HepG2 (cell line): ENCODE measurements at regions not wholly inside any gene's neighbourhood (a gene's known extent, or its start where the extent isn't known, plus 50 kb on each side); places are given as distances from the start of the nearest gene placed in this dataset.

Experiments
- ATAC-seq: fragments of 200-7000 bp; cut with Tn5 transposase; 3 replicates; pipeline ENCODE4 v1.9.1; 2020; ENCODE audit warnings: mild to moderate bottlenecking, moderate library complexity
- BruUV-seq: library from RNA; stranded (reverse); fragments of 400-500 nt; replicated peaks from 2 replicates; lab custom pipeline; 2021; lab: Mats Ljungman, UMichigan
- CTCF ChIA-PET: fragments of 300-600 bp; formaldehyde crosslinking; extraction: SDS; loops from one replicate; lab custom pipeline; 2021; ENCODE audit warnings: low total read pairs, inconsistent platforms, low intra/inter-chr PET ratio; lab: Yijun Ruan, JAX
- POLR2A ChIA-PET: fragments of 350-600 bp; sonication (Branson Sonifier 250); formaldehyde crosslinking; loops from one replicate; lab custom pipeline; 2020; ENCODE audit warnings: antibody characterized with exemption, inconsistent platforms; lab: Yijun Ruan, JAX
- DNase-seq: peaks from one replicate; pipeline ENCODE4 v3.0.0-alpha.2; 2015; ENCODE audit warnings: low spot score
- FAIRE-seq: peaks from 3 replicates; lab custom pipeline; 2011; peaks lifted over from hg19 to GRCh38; lab: Jason Lieb, UNC
- H2AFZ ChIP-seq: one replicate; pipeline ENCODE4 v1.6.1; 2011; ENCODE audit warnings: low read length, inconsistent platforms
- H3K27ac ChIP-seq: fragments of 300-600 bp; 3 replicates; pipeline ENCODE4 v1.8.0; 2011; ENCODE audit warnings: mixed run types, mild to moderate bottlenecking, mixed read lengths, low read length, inconsistent platforms; ENCODE audit not compliant: insufficient read depth; ENCODE audit errors: extremely low read length
- H3K27me3 ChIP-seq, 2 experiments: fragments of 200-600 bp in 1 of 2; 2 replicates in 1 of 2; 3 replicates in 1 of 2; pipeline versions ENCODE4 v1.6.0 to v1.8.0; 2011; ENCODE audit warnings: low read length in 2 of 2, mild to moderate bottlenecking in 2 of 2, moderate library complexity in 2 of 2, inconsistent platforms in 1 of 2; ENCODE audit not compliant: insufficient read depth in 2 of 2, control insufficient read depth in 1 of 2
- H3K36me3 ChIP-seq, 2 experiments: fragments of 200-600 bp in 1 of 2; replicated peaks in 1 of 2; 2 replicates in 1 of 2; 3 replicates in 1 of 2; pipeline versions ENCODE4 v1.5.1 to v1.8.0; 2011; ENCODE audit warnings: low read length in 2 of 2, inconsistent platforms in 1 of 2; ENCODE audit not compliant: insufficient read depth in 2 of 2, control insufficient read depth in 1 of 2
- H3K4me1 ChIP-seq: 2 replicates; pipeline ENCODE4 v1.5.1; 2012; ENCODE audit warnings: low read length, inconsistent platforms; ENCODE audit not compliant: insufficient read depth
- H3K4me2 ChIP-seq: 2 replicates; pipeline ENCODE4 v1.6.0; 2011; ENCODE audit warnings: low read depth, low read length, inconsistent platforms
- H3K4me3 ChIP-seq, 3 experiments: fragments of 200-600 bp in 1 of 3; sonication (generic), shearing (Covaris generic) in 1 of 3; replicated peaks in 1 of 3; 2 replicates each; pipeline ENCODE4 v1.5.1; 2011 to 2016; ENCODE audit warnings: low read length in 3 of 3, inconsistent platforms in 2 of 3, low read depth in 2 of 3, mild to moderate bottlenecking in 2 of 3, control low read depth in 1 of 3, mixed read lengths in 1 of 3; ENCODE audit not compliant: insufficient read depth in 1 of 3
- H3K79me2 ChIP-seq: one replicate; pipeline ENCODE4 v1.6.1; 2011; ENCODE audit warnings: low read length, inconsistent platforms; ENCODE audit not compliant: insufficient read depth
- H3K9ac ChIP-seq: 2 replicates; pipeline ENCODE4 v1.6.0; 2011; ENCODE audit warnings: mild to moderate bottlenecking, low read depth, low read length, inconsistent platforms; ENCODE audit not compliant: insufficient read depth
- H3K9me3 ChIP-seq: 2 replicates; pipeline ENCODE4 v1.5.1; 2012; ENCODE audit warnings: mild to moderate bottlenecking, low read length
- H4K20me1 ChIP-seq: 2 replicates; pipeline ENCODE4 v1.6.0; 2011; ENCODE audit warnings: inconsistent platforms, mild to moderate bottlenecking, low read length, moderate library complexity; ENCODE audit not compliant: insufficient read depth
- JDP2 ChIP-seq: sonication (generic); formaldehyde crosslinking; IDR thresholded peaks from 2 replicates; pipeline ENCODE4 v1.8.1; 2022; ENCODE audit warnings: missing genetic modification reagents, borderline replicate concordance
- LRRFIP1 ChIP-seq: sonication (generic); formaldehyde crosslinking; conservative IDR thresholded peaks from 2 replicates; pipeline ENCODE4 v1.4.0; 2020; ENCODE audit warnings: missing genetic modification reagents
- MEIS1 ChIP-seq: sonication (generic); formaldehyde crosslinking; IDR thresholded peaks from 2 replicates; pipeline ENCODE4 v1.9.0; 2021; ENCODE audit warnings: mild to moderate bottlenecking, missing genetic modification reagents, moderate library complexity, borderline replicate concordance
- REL ChIP-seq: sonication (generic); formaldehyde crosslinking; conservative IDR thresholded peaks from 2 replicates; pipeline ENCODE4 v1.8.0; 2022; ENCODE audit warnings: mild to moderate bottlenecking, missing genetic modification reagents, moderate library complexity
- SIX1 ChIP-seq: sonication (generic); formaldehyde crosslinking; IDR thresholded peaks from 2 replicates; pipeline ENCODE4 v1.4.0; 2020; ENCODE audit warnings: missing genetic modification reagents, borderline replicate concordance
- SMAD3 ChIP-seq: sonication (generic); formaldehyde crosslinking; IDR thresholded peaks from 2 replicates; pipeline ENCODE4 v1.4.0; 2020; ENCODE audit warnings: missing genetic modification reagents
- ZNF274 ChIP-seq: sonication (generic); formaldehyde crosslinking; IDR thresholded peaks from 2 replicates; pipeline ENCODE4 v1.5.1; 2020; ENCODE audit warnings: mild to moderate bottlenecking, missing genetic modification reagents
- ZNF446 ChIP-seq: sonication (generic); formaldehyde crosslinking; IDR thresholded peaks from 2 replicates; pipeline ENCODE4 v1.5.0; 2020; ENCODE audit warnings: mild to moderate bottlenecking, missing genetic modification reagents
- WGBS: methylation state at CpG from one replicate; pipeline ENCODE4 v1.1.6; 2017; ENCODE audit warnings: low lambda C conversion rate; 5-methylcytosine and 5-hydroxymethylcytosine counted together
- in situ Hi-C: cut with HindIII; loops from 2 replicates; pipeline ENCODE4 v1.10.0; 2017; ENCODE audit warnings: low pct_unique_long_range_greater_than_20kb; ENCODE audit not compliant: extremely low pct_ligation_motif_present
- intact Hi-C: fragments of 100-400 bp; cut with micrococcal nuclease; formaldehyde crosslinking; loops from one replicate; pipeline ENCODE4 v1.10.0; 2022; ENCODE audit not compliant: unreplicated experiment

- Histone ChIP-seq H3K4me3 (no peak overlapping the region), H3K4me2 (no peak overlapping the region)
- intact Hi-C loops = no loop called here
- no peak for TF ChIP-seq SMAD3 (CRISPR knock-in tag)
- TF ChIP-seq ZNF446 (CRISPR knock-in tag) = no peak
- TF ChIP-seq LRRFIP1 = no peak
- no peak for TF ChIP-seq JDP2 (CRISPR knock-in tag)
- TF ChIP-seq, all 625 proteins: peak for 0
- ChIA-PET POLR2A (no interaction called here), CTCF (no interaction called here)
- BruUV-seq = no TSS peak
- H3K27me3 ChIP-seq = no peaks in the 10 kb centered on the region
- no peak overlapping the region for H3K27ac ChIP-seq
- no peak for DNase-seq
- no peak overlapping the region for H2AFZ ChIP-seq
- H3K9me3 ChIP-seq = no peaks in the 10 kb centered on the region
- H3K79me2 ChIP-seq = no peaks in the 10 kb centered on the region
- no peaks in the 10 kb centered on the region for H3K4me1 ChIP-seq
- FAIRE-seq = no peak
- H4K20me1 ChIP-seq = no peaks in the 10 kb centered on the region
- no peak for ATAC-seq
- in situ Hi-C loops = no loop called here
- WGBS = 1% methylated on average over 7 of the region's 7 CpGs
- no peaks in the 10 kb centered on the region for H3K36me3 ChIP-seq
- no peak overlapping the region for H3K9ac ChIP-seq
These were observed 132.1 kb upstream of the SETBP1 start for GRCh38 chr18:44548291-44549221.

GRCh38 chr18:44552706-44553105 is 128.0 kb upstream of the SETBP1 start:
- DNase-seq = no peak
- no peak for ATAC-seq
- in situ Hi-C loops (no loop called here), intact Hi-C loops (no loop called here)
- no peak for FAIRE-seq
- H3K9me3 ChIP-seq = no peaks in the 10 kb centered on the region
- no peaks in the 10 kb centered on the region for H4K20me1 ChIP-seq
- ChIA-PET CTCF (no interaction called here), POLR2A (no interaction called here)
- no peak overlapping the region for H2AFZ ChIP-seq
- no peaks in the 10 kb centered on the region for H3K79me2 ChIP-seq
- H3K4me2 ChIP-seq = no peak overlapping the region
- no peak overlapping the region for H3K27ac ChIP-seq
- no TSS peak for BruUV-seq
- WGBS = 0% methylated on average over 2 of the region's 2 CpGs
- H3K27me3 ChIP-seq = no peaks in the 10 kb centered on the region
- H3K36me3 ChIP-seq = no peaks in the 10 kb centered on the region
- H3K4me3 ChIP-seq = no peak overlapping the region
- H3K9ac ChIP-seq = no peak overlapping the region
- H3K4me1 ChIP-seq = no peaks in the 10 kb centered on the region
- TF ChIP-seq SIX1 (CRISPR knock-in tag) = no peak
- TF ChIP-seq ZNF274 (CRISPR knock-in tag) = no peak
- no peak for TF ChIP-seq REL (CRISPR knock-in tag)
- TF ChIP-seq MEIS1 = no peak
